Midbrain (tissue), 1 donor: ENCODE measurements at regions not wholly inside any gene's neighbourhood (a gene's known extent, or its start where the extent isn't known, plus 50 kb on each side); places are given as distances from the start of the nearest gene placed in this dataset.
"Not testable (repeated sequence)": the region's sequence is repeated elsewhere in the genome, so short reads cannot be mapped to it uniquely, and the experiment has no call there.

ENCODE experiments used
- DNase-seq: peaks from one replicate; lab custom pipeline; 2025; lab: John Stamatoyannopoulos, UW

- no peak for DNase-seq
Observed at GRCh38 chr6:23499549-23499948, 626.5 kb upstream of the NRSN1 start.

- DNase-seq: no peak
Observed at GRCh38 chr6:23503173-23503572, 622.8 kb upstream of the NRSN1 start.

DNA sequence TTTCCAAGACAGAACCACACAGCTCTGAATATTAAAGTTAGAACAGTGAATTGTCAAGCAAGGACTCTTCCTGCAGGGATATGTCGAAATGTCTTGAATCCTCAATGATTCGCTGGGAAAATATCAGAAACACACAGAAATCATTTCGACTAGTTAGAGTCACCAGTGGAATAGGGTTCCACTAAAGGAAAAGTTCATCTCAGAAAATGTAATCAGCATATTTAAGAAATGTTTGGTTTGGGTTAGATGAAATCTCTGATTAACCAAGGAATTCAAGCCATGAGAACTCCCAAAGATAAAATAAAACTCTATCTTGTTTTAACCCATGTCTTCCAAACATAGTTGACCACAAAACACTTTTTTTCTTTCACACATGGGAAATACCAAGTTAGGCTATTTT lies 621.0 kb upstream of the NRSN1 start:
- no peak for DNase-seq

DNA sequence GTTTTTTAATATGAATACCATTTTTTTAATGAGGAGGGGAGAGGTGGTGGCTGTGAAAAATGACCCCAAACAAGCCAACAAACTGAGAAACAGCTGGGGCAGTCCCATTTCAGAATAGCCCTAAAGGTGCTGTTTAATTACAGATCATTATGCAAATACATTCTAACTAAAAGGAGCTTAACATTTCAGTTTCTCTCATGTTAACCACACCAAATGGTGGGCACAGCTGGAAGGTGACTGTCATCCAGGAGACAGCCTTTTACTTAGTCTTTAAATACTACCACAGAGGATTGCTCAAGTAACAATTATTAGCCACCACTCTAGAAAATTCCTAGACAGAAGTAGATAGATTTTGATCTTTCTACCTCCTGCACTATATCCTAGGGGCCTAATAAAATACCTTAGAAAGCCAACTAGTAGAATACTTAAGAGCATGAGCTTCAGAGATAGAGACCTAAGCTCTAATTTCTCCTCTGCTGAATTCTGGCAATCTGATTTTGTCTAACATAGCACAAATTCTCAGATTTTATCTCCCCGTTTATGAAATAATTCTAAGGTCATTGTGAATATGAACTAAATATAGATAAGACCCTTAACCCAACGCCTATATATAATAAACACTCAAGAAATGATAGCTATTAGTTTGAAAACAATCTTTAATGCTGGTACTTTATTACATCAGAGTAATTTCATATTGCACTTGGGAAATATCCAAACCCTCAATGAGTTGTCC lies 615.1 kb upstream of the NRSN1 start:
- DNase-seq: no peak

DNA sequence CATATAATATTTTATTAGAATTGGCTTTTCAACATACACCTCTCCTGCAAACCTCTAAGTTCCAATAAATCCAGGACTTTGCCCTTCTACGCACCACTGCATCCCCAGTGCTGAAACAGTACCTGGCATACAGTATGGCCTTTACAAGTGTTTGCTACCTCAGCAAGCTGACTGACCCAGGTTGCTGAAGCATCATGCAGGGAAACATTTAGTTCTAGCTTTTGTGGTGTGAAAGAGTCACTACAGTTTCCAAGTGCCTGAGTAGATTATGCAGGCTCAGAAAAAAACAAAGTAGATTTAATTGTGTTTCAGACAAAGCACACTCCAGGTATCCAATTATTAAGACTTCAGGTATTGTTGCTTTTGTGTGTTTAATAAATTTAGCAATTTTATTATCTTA lies 614.2 kb upstream of the NRSN1 start:
- no peak for DNase-seq

GRCh38 chr6:23518294-23518693 lies 607.7 kb upstream of the NRSN1 start:
- DNase-seq: no peak

DNA sequence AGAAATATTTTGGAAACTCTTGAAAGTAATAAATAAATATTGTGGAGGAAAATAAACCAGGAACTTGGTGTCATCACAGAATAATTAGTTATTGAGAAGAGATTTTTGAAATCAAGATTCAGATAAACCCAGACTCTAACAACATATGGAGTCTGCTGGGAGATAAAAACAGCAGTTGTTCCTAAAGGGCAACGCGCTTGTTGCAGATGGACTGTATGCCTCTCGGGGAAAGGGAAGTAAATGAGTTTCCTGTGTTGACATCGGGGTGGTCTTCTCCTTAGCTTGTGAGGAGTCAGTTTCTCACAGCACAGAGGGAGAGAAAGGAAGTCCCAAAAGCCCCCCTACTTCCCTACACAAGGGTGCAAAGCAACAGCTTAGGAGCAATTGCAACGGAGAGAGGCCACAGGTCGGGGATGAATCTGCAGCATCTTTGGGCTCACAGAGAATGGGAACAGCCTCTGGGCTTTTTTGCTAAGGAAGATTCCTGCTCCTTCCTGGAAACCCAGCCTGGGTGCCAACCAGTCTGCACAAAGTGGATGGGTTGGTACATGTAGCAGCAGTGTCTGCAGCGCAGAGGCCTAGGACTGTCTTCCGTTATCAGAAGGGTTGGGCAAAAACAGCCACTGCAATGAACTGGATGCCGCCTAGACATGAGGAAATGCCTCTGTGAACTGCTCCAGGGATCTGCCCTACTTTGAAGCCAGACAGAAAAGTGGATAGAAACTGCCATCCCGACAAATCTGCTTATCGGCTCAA lies 603.0 kb upstream of the NRSN1 start:
- no peak for DNase-seq

GRCh38 chr6:23523771-23524170 lies 602.2 kb upstream of the NRSN1 start:
- DNase-seq: no peak

- DNase-seq: no peak
Observed at GRCh38 chr6:23524548-23524947, 601.5 kb upstream of the NRSN1 start.

- DNase-seq: no peak
Observed at GRCh38 chr6:23526526-23526925, 599.5 kb upstream of the NRSN1 start.

DNA sequence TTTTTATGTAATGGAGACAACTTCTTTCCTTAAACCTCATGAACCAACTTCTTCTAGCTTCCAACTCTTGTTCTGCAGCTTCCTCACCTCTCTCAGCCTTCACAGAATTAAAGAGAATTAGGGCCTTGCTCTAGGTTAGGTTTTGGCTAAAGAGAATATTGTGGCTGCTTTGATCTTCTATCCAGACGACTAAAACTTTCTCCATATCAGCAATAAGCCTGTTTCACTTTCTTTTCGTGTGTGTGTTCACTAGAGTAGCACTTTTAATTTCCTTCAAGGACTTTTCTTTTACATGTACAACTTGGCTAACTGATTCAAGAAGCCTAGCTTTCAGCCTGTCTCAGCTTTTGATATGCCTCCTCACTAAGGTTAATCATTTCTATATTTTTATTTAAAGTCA lies 596.1 kb upstream of the NRSN1 start:
- DNase-seq: no peak

DNA sequence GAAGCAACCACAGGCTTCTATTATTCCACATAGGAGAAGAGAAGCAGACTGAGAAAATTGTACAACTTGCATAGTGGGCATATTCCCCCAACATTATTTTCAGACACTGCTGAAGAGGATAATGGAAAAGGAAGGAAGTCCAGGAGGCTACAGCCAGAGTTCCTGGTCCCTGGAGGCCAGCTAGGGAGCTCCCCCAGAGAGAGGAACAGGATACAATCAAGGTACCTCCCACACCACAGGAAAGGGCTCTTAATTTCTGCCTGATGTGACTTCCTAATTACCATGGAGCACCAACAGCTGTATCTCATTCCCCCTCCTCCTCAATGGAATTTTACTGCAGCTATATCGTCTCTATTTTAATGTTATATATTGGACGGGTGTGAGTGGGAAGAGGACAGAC lies 594.3 kb upstream of the NRSN1 start:
- no peak for DNase-seq

- DNase-seq: no peak
Observed at GRCh38 chr6:23532227-23532626, 593.8 kb upstream of the NRSN1 start.

DNA sequence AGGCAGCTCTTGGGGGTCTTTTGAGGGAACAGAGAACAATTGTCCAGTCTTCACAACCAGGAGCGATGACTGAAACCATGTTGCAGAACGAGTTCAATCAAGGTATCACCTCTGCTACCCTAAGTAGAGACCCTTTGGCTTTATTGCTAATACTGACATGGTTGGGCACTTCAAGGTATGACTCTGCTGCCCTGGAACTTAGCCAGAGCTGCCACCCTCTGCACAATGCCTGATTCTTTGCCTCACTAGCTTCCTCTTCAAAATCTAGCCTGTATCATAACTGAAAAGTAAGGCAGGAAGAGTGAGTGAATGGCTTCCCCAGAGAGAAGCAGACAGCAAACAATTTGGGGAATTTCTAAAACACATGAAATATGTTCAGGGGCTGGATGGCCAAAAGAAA lies 592.7 kb upstream of the NRSN1 start:
- DNase-seq: no peak

DNA sequence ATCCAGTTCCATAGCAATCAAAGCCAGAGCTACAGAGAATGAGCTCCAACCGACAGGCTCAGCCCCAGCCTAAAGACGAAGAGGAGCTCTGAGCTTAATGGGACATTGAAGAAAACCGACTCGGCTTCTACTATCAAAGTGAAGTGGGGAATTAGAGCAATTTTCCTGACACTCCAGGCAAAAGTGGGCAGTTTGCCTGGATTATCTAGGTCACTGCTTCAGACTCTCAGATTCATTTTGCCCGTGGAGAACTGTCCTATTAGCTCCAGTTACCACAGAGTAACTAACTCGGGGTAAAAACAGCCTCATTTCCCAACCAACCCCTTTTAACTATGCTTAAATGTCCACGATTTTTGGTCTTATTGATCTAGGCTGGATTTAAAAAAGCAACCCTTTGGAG lies 592.1 kb upstream of the NRSN1 start:
- peak; percentile 28 for DNase-seq

DNA sequence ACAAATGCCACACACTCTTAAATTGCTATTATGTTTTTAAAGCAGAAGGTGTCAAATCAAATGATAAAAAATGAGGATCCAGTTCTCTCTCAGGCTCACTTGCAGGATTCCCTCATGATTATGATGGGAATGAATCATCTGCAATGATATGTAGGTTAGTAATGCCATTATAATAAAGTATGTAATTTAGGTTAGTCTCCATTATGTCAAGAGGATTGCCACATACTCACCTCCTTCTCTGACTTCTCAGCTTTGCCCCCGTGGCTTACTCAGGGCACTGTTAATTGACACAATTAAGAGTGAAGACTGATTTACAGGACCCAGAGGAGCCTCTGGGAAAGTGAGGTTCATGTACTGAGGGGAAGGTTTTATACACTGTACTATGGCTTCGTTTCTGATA lies 591.7 kb upstream of the NRSN1 start:
- no peak for DNase-seq

- no peak for DNase-seq
Observed at GRCh38 chr6:23535101-23535500, 590.9 kb upstream of the NRSN1 start.

GRCh38 chr6:23537828-23538227 lies 588.2 kb upstream of the NRSN1 start:
- no peak for DNase-seq

DNA sequence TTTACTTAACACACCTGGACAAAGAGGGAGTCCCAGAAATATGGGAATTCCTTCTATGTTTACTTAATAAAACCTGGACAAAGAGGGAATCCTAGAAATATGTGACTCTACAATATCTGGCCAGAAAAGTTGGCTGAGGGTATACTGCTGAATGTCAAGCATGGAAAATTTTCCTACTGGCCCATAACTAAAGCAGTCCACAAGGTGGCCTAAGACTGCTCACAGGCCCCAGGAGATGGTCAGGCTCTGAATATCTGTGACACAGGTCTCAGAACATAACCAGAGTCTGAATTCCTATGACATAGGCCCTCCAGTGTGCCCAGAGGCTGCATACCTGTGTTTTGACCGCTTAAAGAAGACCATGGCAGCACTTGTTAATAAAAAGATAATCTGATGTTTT lies 578.2 kb upstream of the NRSN1 start:
- no peak for DNase-seq

DNA sequence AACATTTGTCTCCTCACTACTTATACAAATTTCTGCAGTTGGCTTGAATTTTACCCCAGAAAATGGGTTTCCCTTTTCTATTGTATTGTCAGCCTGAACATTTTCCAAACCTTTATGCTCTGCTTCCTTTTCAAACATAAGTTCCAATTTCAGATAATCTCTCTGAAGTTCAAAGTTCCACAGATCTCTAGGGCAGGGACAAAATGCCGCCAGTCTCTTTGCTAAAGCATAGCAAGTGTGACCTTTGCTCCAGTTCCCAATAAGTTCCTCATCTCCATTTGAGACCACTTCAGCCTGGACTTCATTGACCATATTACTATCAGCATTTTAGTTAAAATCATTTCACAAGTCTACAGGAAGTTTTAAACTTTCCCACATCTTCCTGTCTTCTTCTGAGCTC lies 571.1 kb upstream of the NRSN1 start:
- DNase-seq: not testable (repeated sequence)

GRCh38 chr6:23559587-23560343 lies 566.2 kb upstream of the NRSN1 start:
- DNase-seq: no peak

DNA sequence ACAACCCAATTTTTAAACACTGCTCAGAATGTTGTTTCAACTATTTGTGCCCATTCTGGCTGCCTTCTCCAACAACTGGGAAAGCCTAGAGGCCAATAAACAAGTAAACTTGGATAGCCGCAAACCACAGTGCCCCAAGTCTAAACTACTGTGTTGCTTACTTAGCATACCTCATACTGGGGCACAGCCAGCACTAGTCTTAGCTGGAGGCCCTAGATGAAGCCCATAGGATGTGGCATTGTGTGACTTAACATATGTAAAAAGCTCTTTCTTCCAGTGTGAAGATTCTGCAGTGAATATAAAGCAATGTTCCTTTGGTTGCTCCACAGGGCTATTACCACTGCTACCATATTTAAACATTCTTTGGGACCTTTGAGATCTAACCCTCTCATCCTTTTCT lies 564.3 kb upstream of the NRSN1 start:
- DNase-seq: no peak

GRCh38 chr6:23562554-23562953 lies 563.5 kb upstream of the NRSN1 start:
- no peak for DNase-seq
